ENCODE measurements at regions not wholly inside any gene's neighbourhood (a gene's known extent, or its start where the extent isn't known, plus 50 kb on each side); places are given as distances from the start of the nearest gene placed in this dataset.

GRCh38 chr7:115740043-115740442, 290.5 kb downstream of the TFEC start (continued):
- TF ChIP-seq REST (tag by site-specific recombination; IDR thresholded peaks at IDR 0.05): peak; percentile 73
- TF ChIP-seq ZNF660 (tag by site-specific recombination; IDR thresholded peaks at IDR 0.05): no peak
- no peak for TF ChIP-seq ZNF155 (tag by site-specific recombination; IDR thresholded peaks at IDR 0.05)
- TF ChIP-seq ZNF654 (tag by site-specific recombination; IDR thresholded peaks at IDR 0.05; ENCODE audit: low read depth): peak; percentile 48
- peak; percentile 94 for TF ChIP-seq ZNF555 (tag by site-specific recombination; conservative IDR thresholded peaks at IDR 0.05)
- peak; percentile 97 for TF ChIP-seq ZNF202 (tag by site-specific recombination; IDR thresholded peaks at IDR 0.05; ENCODE audit: borderline replicate concordance)
- no peak for TF ChIP-seq KLF8 (tag by site-specific recombination; IDR thresholded peaks at IDR 0.05)
- no peak for TF ChIP-seq ZBTB17 (tag by site-specific recombination; IDR thresholded peaks at IDR 0.05)
- TF ChIP-seq KLF9 (tag by site-specific recombination; IDR thresholded peaks at IDR 0.05; ENCODE audit: low read depth): no peak
- peak; percentile 91 for TF ChIP-seq ZNF518A (tag by site-specific recombination; conservative IDR thresholded peaks at IDR 0.05; ENCODE audit: low read depth)
- no peak for TF ChIP-seq BCL11B (tag by site-specific recombination; IDR thresholded peaks at IDR 0.05; ENCODE audit: low read depth)
- peak; percentile 29; the same call in 1 of the 2 replicates for TF ChIP-seq SP3 (tag by site-specific recombination; IDR thresholded peaks at IDR 0.05)
- TF ChIP-seq ZSCAN30 (tag by site-specific recombination; IDR thresholded peaks at IDR 0.05): no peak
- peak; percentile 79; the same call in 1 of the 2 replicates for TF ChIP-seq ZNF404 (tag by site-specific recombination; IDR thresholded peaks at IDR 0.05)
- no peak for TF ChIP-seq ZNF174 (tag by site-specific recombination; IDR thresholded peaks at IDR 0.05)
- TF ChIP-seq ZNF664 (tag by site-specific recombination; IDR thresholded peaks at IDR 0.05): peak; percentile 80
- TF ChIP-seq ZNF423 (tag by site-specific recombination; IDR thresholded peaks at IDR 0.05): no peak
- TF ChIP-seq ZNF16 (tag by site-specific recombination; IDR thresholded peaks at IDR 0.05; ENCODE audit: low read depth): no peak
- TF ChIP-seq ZBTB44 (tag by site-specific recombination; IDR thresholded peaks at IDR 0.05): no peak
- TF ChIP-seq ZNF529 (tag by site-specific recombination; IDR thresholded peaks at IDR 0.05; ENCODE audit: insufficient replicate concordance): peak; percentile 67
- no peak for TF ChIP-seq ZNF302 (tag by site-specific recombination; IDR thresholded peaks at IDR 0.05; ENCODE audit: low read depth)
- TF ChIP-seq ZNF514 (tag by site-specific recombination; IDR thresholded peaks at IDR 0.05): 0 out of 2 replicates have a peak, but pooled peaks have one; percentile 54
- 0 out of 2 replicates have a peak, but pooled peaks have one; percentile 52 for TF ChIP-seq ZNF629 (tag by site-specific recombination; IDR thresholded peaks at IDR 0.05)
- no peak for TF ChIP-seq GLIS2 (tag by site-specific recombination; IDR thresholded peaks at IDR 0.05)
- no peak for TF ChIP-seq TRIM28 (IDR thresholded peaks at IDR 0.05; ENCODE audit: borderline replicate concordance, low read length)
- TF ChIP-seq ZBTB26 (tag by site-specific recombination; optimal IDR thresholded peaks at IDR 0.05): no peak
- TF ChIP-seq ZNF214 (tag by site-specific recombination; IDR thresholded peaks at IDR 0.05; ENCODE audit: borderline replicate concordance): no peak
- TF ChIP-seq OVOL3 (tag by site-specific recombination; IDR thresholded peaks at IDR 0.05): no peak
- peak; percentile 95 for TF ChIP-seq ZNF426 (tag by site-specific recombination; IDR thresholded peaks at IDR 0.05)
- no peak for TF ChIP-seq ZNF776 (tag by site-specific recombination; IDR thresholded peaks at IDR 0.05; ENCODE audit: borderline replicate concordance)
- TF ChIP-seq ZNF311 (tag by site-specific recombination; IDR thresholded peaks at IDR 0.05; ENCODE audit: borderline replicate concordance): no peak
